ENCODE measurements at regions not wholly inside any gene's neighbourhood (a gene's known extent, or its start where the extent isn't known, plus 50 kb on each side); places are given as distances from the start of the nearest gene placed in this dataset.

DNA sequence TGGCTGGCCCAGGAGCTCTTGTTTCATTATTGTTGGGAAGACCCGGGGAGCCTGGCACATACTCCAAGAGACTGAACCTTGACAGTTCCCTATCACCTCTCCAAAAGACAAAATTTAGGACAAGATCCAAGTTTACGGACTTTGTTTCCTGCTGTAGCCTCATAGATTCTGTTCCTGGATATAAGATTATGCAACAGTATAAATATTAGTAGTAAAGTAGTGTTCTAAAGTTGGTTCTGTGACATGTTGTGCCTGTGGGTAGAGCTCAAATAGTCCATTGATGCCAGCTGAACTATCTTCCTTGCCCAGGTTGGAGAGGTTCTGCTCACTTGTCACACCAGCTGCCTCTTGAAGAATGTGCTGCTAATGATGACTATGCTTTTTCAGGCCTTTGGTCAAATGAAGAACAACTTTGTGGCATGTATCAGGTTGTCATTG is 430.2 kb downstream of the DMAC1 start:
- no peak for DNase-seq (ENCODE audit: low read depth)
- TF ChIP-seq, protein P1, sequence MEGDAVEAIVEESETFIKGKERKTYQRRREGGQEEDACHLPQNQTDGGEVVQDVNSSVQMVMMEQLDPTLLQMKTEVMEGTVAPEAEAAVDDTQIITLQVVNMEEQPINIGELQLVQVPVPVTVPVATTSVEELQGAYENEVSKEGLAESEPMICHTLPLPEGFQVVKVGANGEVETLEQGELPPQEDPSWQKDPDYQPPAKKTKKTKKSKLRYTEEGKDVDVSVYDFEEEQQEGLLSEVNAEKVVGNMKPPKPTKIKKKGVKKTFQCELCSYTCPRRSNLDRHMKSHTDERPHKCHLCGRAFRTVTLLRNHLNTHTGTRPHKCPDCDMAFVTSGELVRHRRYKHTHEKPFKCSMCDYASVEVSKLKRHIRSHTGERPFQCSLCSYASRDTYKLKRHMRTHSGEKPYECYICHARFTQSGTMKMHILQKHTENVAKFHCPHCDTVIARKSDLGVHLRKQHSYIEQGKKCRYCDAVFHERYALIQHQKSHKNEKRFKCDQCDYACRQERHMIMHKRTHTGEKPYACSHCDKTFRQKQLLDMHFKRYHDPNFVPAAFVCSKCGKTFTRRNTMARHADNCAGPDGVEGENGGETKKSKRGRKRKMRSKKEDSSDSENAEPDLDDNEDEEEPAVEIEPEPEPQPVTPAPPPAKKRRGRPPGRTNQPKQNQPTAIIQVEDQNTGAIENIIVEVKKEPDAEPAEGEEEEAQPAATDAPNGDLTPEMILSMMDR (IDR thresholded peaks at IDR 0.05; ENCODE audit: insufficient read depth, low read length), result no peak
- H3K4me3 ChIP-seq (ENCODE audit: low read depth, low read length), result no peak overlapping the region

DNA sequence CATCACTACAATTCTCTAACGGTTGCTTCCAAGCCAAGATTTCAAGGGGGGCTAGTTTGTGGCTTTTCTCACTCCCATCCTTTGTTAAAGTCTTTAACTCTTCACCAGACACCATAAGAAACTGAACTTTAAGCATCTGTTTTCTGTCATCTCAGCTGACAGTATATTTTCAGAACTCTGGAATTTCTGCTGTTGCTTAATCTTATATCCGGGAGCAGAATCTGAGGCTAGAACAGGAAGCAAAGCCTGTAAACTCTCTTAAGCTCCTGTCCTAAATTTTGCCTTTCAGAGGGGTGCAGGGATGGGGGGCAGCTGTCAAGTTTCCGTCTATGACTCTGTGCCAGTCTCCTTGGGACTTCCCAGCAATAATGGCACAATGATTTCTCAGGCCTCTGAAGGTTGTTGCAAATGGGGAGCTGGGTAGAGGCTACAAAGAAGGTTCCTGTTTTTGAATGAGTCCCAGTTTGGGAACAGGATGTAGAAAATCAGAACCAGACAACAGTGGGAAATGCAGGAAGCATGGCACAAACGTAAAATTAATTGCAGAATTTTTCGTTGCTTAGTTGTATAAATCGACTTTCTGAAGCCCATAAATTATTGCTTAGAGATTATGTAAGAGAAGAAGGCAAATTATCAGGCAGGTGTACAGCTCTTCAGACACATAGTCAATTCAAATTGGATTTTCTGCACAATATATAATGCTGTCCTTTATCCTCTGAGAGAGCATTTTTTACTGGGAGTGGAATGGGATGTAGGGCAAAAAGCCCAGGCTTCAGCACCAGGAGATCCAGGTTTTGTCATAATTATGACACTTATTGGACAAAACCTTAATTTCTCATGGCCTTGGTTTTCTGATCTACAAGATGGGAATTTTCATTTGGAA is 430.9 kb downstream of the DMAC1 start:
- DNase-seq (ENCODE audit: low read depth), result peak; percentile 81
- TF ChIP-seq, protein P1 (IDR thresholded peaks at IDR 0.05; ENCODE audit: insufficient read depth, low read length), result no peak
- H3K4me3 ChIP-seq (ENCODE audit: low read depth, low read length), result no peak overlapping the region

DNA sequence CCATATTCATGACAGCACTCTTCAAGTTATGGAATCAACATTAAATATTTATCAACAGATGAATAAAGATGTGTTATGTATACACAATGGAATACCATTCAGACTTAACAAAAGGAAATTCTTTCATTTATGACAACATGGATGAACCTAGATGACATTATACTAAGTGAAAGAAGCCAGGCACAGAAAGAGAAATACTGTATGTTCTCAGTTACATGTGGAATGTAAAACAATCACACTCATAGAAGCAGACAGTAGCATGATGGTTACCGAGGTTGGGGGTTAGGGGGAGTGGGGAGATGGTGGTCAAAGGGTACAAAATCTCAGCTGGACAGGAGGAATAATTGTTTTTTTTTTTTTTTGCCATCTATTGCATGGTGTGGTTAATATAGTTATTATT is 431.9 kb downstream of the DMAC1 start:
- TF ChIP-seq, protein P1 (IDR thresholded peaks at IDR 0.05; ENCODE audit: insufficient read depth, low read length), result no peak
- DNase-seq (ENCODE audit: low read depth), result no peak
- no peak overlapping the region for H3K4me3 ChIP-seq (ENCODE audit: low read depth, low read length)

DNA sequence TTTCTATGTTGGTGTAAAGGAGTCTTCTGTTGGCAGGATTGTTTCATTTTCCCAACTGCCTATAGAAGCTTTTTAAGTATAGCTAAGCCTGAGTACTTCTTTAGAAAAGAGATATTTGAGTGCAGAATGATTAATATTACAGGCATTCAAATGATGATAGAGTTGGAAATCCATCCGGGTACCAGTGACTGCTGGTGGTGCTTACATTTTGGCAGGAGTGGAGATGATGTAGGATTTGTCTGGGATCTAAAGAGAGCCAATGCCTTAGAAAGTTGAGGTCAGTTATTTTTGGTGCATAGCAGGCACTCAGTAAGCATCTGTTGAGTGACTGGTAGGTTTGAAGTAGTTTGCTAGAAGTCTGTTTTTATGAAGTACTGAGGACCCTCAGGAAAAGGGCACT is 433.5 kb downstream of the DMAC1 start:
- DNase-seq (ENCODE audit: low read depth), result peak; percentile 27
- H3K4me3 ChIP-seq (ENCODE audit: low read depth, low read length), result no peak overlapping the region
- TF ChIP-seq, protein P1 (IDR thresholded peaks at IDR 0.05; ENCODE audit: insufficient read depth, low read length), result no peak

DNA sequence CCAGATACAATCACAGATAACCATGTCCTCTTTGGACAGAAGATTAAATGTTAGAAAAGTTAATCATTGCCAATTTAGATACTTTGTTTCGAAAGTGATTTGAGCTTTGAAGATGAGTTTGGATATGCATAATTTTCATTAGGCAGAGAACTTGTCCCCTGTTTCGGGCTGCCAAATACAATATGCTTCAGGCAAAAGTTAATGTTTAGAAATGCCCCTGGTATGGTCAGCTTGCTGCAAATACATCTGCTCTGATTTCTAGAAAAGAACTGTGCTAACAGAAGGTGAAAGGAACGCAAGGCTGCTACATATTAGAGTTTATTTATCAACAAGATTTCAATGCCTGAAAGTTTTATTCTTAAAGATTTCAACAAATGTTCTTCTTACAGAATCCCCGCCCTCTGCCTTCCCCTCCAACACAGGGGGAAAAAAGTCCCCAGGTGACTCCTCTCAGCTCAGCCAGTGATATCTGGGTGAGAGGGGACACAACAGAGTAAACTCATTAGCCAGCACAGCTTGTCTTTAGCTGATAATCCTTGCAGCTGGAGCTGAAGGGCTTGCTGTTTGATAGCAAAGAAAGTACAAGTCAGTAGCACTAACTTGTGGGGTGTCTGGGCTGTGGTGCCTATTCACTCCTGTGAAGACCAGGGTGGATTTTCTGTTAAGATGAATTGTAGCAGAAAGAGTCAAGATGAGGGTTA is 435.7 kb downstream of the DMAC1 start:
- TF ChIP-seq, protein P1 (IDR thresholded peaks at IDR 0.05; ENCODE audit: insufficient read depth, low read length), result no peak
- DNase-seq (ENCODE audit: low read depth), result no peak

DNA sequence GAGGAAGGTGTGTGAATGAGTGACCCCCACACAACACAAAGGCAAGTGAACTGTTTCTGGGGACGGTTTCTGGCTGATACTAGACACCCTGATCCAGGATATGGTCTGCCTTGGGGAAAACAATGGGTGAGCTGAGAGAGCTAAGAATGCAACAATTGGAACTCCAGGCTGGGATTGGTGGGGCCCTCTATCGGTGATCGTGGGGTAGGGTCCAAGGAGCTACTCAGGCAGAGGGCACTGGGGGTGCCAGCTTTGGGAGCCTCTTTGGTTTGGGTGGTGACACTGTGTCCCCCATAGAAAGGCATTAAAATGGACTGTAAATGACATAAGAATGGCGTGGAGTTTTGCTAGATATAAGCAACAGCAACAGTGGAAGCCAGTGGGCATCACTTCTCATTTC is 439.1 kb downstream of the DMAC1 start:
- no peak for DNase-seq (ENCODE audit: low read depth)
- TF ChIP-seq, protein P1 (IDR thresholded peaks at IDR 0.05; ENCODE audit: insufficient read depth, low read length), result no peak
- no peak overlapping the region for H3K4me3 ChIP-seq (ENCODE audit: low read depth, low read length)

More for the DNA sequence above, 435.7 kb downstream of the DMAC1 start:
- no peak overlapping the region for H3K4me3 ChIP-seq (ENCODE audit: low read depth, low read length)

Data from fibroblast of the aortic adventitia (primary cell).